OCI-LY3 (cell line): ENCODE measurements at regions not wholly inside any gene's neighbourhood (a gene's known extent, or its start where the extent isn't known, plus 50 kb on each side); places are given as distances from the start of the nearest gene placed in this dataset.

ENCODE experiments used
- H2AFZ ChIP-seq: fragments of 200-600, 300-600 bp; shearing (Covaris generic); 2 replicates; pipeline ENCODE4 v1.6.0; 2014; ENCODE audit warnings: antibody characterized with exemption, low read depth, low read length
- H3K27ac ChIP-seq: fragments of 200-600, 300-600 bp; sonication (generic); 2 replicates; pipeline ENCODE4 v1.5.1; 2014; ENCODE audit warnings: mild to moderate bottlenecking, low read length, moderate library complexity, mixed read lengths
- H3K27me3 ChIP-seq: fragments of 200-600, 300-600 bp; sonication (generic); 2 replicates; pipeline ENCODE4 v1.6.1; 2014; ENCODE audit warnings: low read depth, low read length, mixed read lengths
- H3K36me3 ChIP-seq: fragments of 200-600, 300-600 bp; sonication (generic); replicated peaks from 2 replicates; pipeline ENCODE3; 2014; ENCODE audit warnings: low read depth, low read length, mixed read lengths
- H3K4me1 ChIP-seq: fragments of 300-600, 200-600 bp; sonication (generic); 2 replicates; pipeline ENCODE4 v1.6.1; 2014; ENCODE audit warnings: low read length, mixed read lengths
- H3K4me2 ChIP-seq: fragments of 200-600, 300-600 bp; sonication (generic); 2 replicates; pipeline ENCODE4 v1.6.1; 2014; ENCODE audit warnings: low read length, mixed read lengths
- H3K4me3 ChIP-seq: fragments of 300-600, 200-600 bp; sonication (generic); 2 replicates; pipeline ENCODE4 v1.5.1; 2014; ENCODE audit warnings: antibody characterized with exemption, mild to moderate bottlenecking, low read length, moderate library complexity
- H3K79me2 ChIP-seq: fragments of 300-600, 200-600 bp; shearing (Covaris generic); 2 replicates; pipeline ENCODE4 v1.6.1; 2014; ENCODE audit warnings: mild to moderate bottlenecking, low read length, mixed read lengths
- H3K9ac ChIP-seq: fragments of 300-600, 200-600 bp; shearing (Covaris generic); 2 replicates; pipeline ENCODE4 v1.6.0; 2014; ENCODE audit warnings: mild to moderate bottlenecking, low read length, moderate library complexity
- H3K9me3 ChIP-seq: fragments of 200-600, 300-600 bp; shearing (Covaris generic); 2 replicates; pipeline ENCODE4 v1.6.1; 2014; ENCODE audit warnings: low read length, mixed read lengths; ENCODE audit not compliant: insufficient read depth
- H4K20me1 ChIP-seq: fragments of 200-600, 300-600 bp; sonication (generic); 2 replicates; pipeline ENCODE4 v1.6.1; 2016; ENCODE audit warnings: low read length, mixed read lengths; ENCODE audit not compliant: insufficient read depth
- CTCF ChIP-seq: fragments of 200-600, 300-600 bp; sonication (generic); IDR thresholded peaks from 2 replicates; pipeline ENCODE4 v1.5.1; 2014; ENCODE audit warnings: antibody characterized with exemption, low read length, low read depth
- EZH2phosphoT487 ChIP-seq: fragments of 200-600 bp; shearing (Covaris generic); IDR thresholded peaks from 2 replicates; pipeline ENCODE4 v1.6.1; 2018; ENCODE audit warnings: antibody characterized with exemption, mixed run types, low read depth

- Histone ChIP-seq H3K79me2 (no peaks in the 10 kb centered on the region), H3K27ac (no peak overlapping the region)
Observed at GRCh38 chr2:120785228-120785966, 49.7 kb downstream of the GLI2 start.

GRCh38 chr2:120786038-120786960 lies 50.6 kb downstream of the GLI2 start:
- no peak overlapping the region for H2AFZ ChIP-seq
- H3K9ac ChIP-seq: no peak overlapping the region
- no peak overlapping the region for H3K27ac ChIP-seq
- no peaks in the 10 kb centered on the region for H3K9me3 ChIP-seq
- no peak overlapping the region for H3K4me2 ChIP-seq
- H3K36me3 ChIP-seq: no peaks in the 10 kb centered on the region
- H3K4me3 ChIP-seq: no peak overlapping the region
- no peaks in the 10 kb centered on the region for H3K79me2 ChIP-seq
- no peaks in the 10 kb centered on the region for H3K4me1 ChIP-seq
- H4K20me1 ChIP-seq: no peaks in the 10 kb centered on the region
- no peaks in the 10 kb centered on the region for H3K27me3 ChIP-seq
- TF ChIP-seq EZH2phosphoT487: no peak
- no peak for TF ChIP-seq CTCF

More at GRCh38 chr2:120785228-120785966, 49.7 kb downstream of the GLI2 start:
- TF ChIP-seq EZH2phosphoT487: no peak
- TF ChIP-seq CTCF: no peak
- no peaks in the 10 kb centered on the region for H3K27me3 ChIP-seq
- H3K9ac ChIP-seq: no peak overlapping the region
- H4K20me1 ChIP-seq: no peaks in the 10 kb centered on the region
- H2AFZ ChIP-seq: no peak overlapping the region
- H3K4me1 ChIP-seq: no peaks in the 10 kb centered on the region
- no peak overlapping the region for H3K4me2 ChIP-seq
- no peaks in the 10 kb centered on the region for H3K36me3 ChIP-seq
- H3K9me3 ChIP-seq: no peaks in the 10 kb centered on the region
- H3K4me3 ChIP-seq: no peak overlapping the region

GRCh38 chr2:120787111-120787821 lies 51.6 kb downstream of the GLI2 start:
- Histone ChIP-seq H3K9ac (no peak overlapping the region), H4K20me1 (no peaks in the 10 kb centered on the region), H3K4me1 (no peaks in the 10 kb centered on the region), H2AFZ (no peak overlapping the region), H3K27ac (no peak overlapping the region), H3K27me3 (0 out of 2 replicates have a peak, but pooled peaks cover 3% of the 10 kb centered on the region), H3K4me2 (no peak overlapping the region), H3K9me3 (no peaks in the 10 kb centered on the region), H3K4me3 (no peak overlapping the region), H3K36me3 (no peaks in the 10 kb centered on the region), H3K79me2 (no peaks in the 10 kb centered on the region)
- no peak for TF ChIP-seq EZH2phosphoT487
- TF ChIP-seq CTCF: no peak
